Neural cell (in vitro differentiated cells): ENCODE measurements at regions not wholly inside any gene's neighbourhood (a gene's known extent, or its start where the extent isn't known, plus 50 kb on each side); places are given as distances from the start of the nearest gene placed in this dataset.

Experiments
- H2AFZ ChIP-seq: fragments of 200-600, 300-800 bp; sonication (generic), shearing (Covaris generic); 2 replicates; pipeline ENCODE4 v1.6.0; 2014; ENCODE audit warnings: low read depth, mild to moderate bottlenecking, antibody characterized with exemption, low read length, moderate library complexity
- H3F3A ChIP-seq: fragments of 200-600 bp; shearing (Covaris generic); 2 replicates; pipeline ENCODE4 v1.6.1; 2016; ENCODE audit warnings: mild to moderate bottlenecking, moderate library complexity, mixed read lengths, antibody characterized with exemption, low read length; ENCODE audit not compliant: insufficient read depth, poor library complexity, severe bottlenecking
- H3K27ac ChIP-seq: fragments of 200-600, 300-800 bp; sonication (generic), shearing (Covaris generic); 2 replicates; pipeline ENCODE4 v1.5.1; 2014; ENCODE audit warnings: mild to moderate bottlenecking, low read length, moderate library complexity
- H3K27me3 ChIP-seq: fragments of 300-800, 200-600 bp; sonication (generic), shearing (Covaris generic); 2 replicates; pipeline ENCODE4 v1.6.0; 2014; ENCODE audit warnings: mild to moderate bottlenecking, low read depth, low read length, moderate library complexity; ENCODE audit not compliant: insufficient read depth
- H3K36me3 ChIP-seq: fragments of 300-800, 200-600 bp; sonication (generic), shearing (Covaris generic); 2 replicates; pipeline ENCODE4 v1.5.1; 2014; ENCODE audit warnings: mild to moderate bottlenecking, antibody characterized with exemption, low read length, moderate library complexity; ENCODE audit not compliant: insufficient read depth
- H3K4me2 ChIP-seq: fragments of 300-800, 200-600 bp; sonication (generic), shearing (Covaris generic); 2 replicates; pipeline ENCODE4 v1.6.0; 2014; ENCODE audit warnings: mild to moderate bottlenecking, low read length
- H3K4me3 ChIP-seq: fragments of 300-800, 200-600 bp; sonication (generic), shearing (Covaris generic); 2 replicates; pipeline ENCODE4 v1.5.1; 2014; ENCODE audit warnings: mild to moderate bottlenecking, low read length, moderate library complexity
- H3K79me2 ChIP-seq: fragments of 200-600 bp; shearing (Covaris generic); replicated peaks from 2 replicates; pipeline ENCODE4 v1.6.0; 2014; ENCODE audit warnings: mild to moderate bottlenecking, low read length, moderate library complexity; ENCODE audit not compliant: insufficient read depth
- H3K9ac ChIP-seq: fragments of 300-800, 200-600 bp; sonication (generic), shearing (Covaris generic); 2 replicates; pipeline ENCODE4 v1.6.1; 2016; ENCODE audit warnings: mild to moderate bottlenecking, low read length, mixed read lengths
- H3K9me2 ChIP-seq: fragments of 200-600 bp; shearing (Covaris generic); 2 replicates; pipeline ENCODE4 v1.6.1; 2016; ENCODE audit warnings: mild to moderate bottlenecking, low read length, mixed read lengths; ENCODE audit not compliant: insufficient read depth
- H3K9me3 ChIP-seq: fragments of 200-600, 300-800 bp; sonication (generic), shearing (Covaris generic); 2 replicates; pipeline ENCODE4 v1.6.1; 2016; ENCODE audit warnings: mild to moderate bottlenecking, mixed run types, low read length, moderate library complexity, mixed read lengths
- H4K20me1 ChIP-seq: fragments of 200-600 bp; shearing (Covaris generic); 2 replicates; pipeline ENCODE4 v1.6.1; 2016; ENCODE audit warnings: mild to moderate bottlenecking, mixed run types; ENCODE audit not compliant: insufficient read depth
- EP300 ChIP-seq: fragments of 450-650 bp; conservative IDR thresholded peaks from 2 replicates; pipeline ENCODE4 v1.6.1; 2014; ENCODE audit warnings: antibody characterized with exemption, mild to moderate bottlenecking, moderate library complexity; ENCODE audit not compliant: poor library complexity, severe bottlenecking
- EZH2 ChIP-seq: fragments of 200-600, 300-800 bp; shearing (Covaris generic), sonication (generic); IDR thresholded peaks from 2 replicates; pipeline ENCODE4 v1.6.1; 2014; ENCODE audit warnings: antibody characterized with exemption, low read length, borderline replicate concordance, mild to moderate bottlenecking; ENCODE audit not compliant: insufficient read depth, poor library complexity, severe bottlenecking
- MXI1 ChIP-seq: fragments of 450-650 bp; conservative IDR thresholded peaks from 2 replicates; pipeline ENCODE4 v1.6.1; 2014; ENCODE audit warnings: antibody characterized with exemption, mild to moderate bottlenecking; ENCODE audit not compliant: poor library complexity, severe bottlenecking
- POLR2AphosphoS5 ChIP-seq: IDR thresholded peaks from 2 replicates; pipeline ENCODE4 v1.6.1; 2012
- RAD21 ChIP-seq: fragments of 450-650 bp; conservative IDR thresholded peaks from 2 replicates; pipeline ENCODE4 v1.6.1; 2014; ENCODE audit warnings: antibody characterized with exemption, mild to moderate bottlenecking, moderate library complexity
- SMC3 ChIP-seq: fragments of 450-650 bp; conservative IDR thresholded peaks from 2 replicates; pipeline ENCODE4 v1.6.1; 2014; ENCODE audit warnings: antibody characterized with exemption, mild to moderate bottlenecking, moderate library complexity; ENCODE audit not compliant: poor library complexity
- TAF1 ChIP-seq: IDR thresholded peaks from 2 replicates; pipeline ENCODE4 v1.6.1; 2012; ENCODE audit warnings: low read depth
- TF ChIP-seq, protein P1 (sequence below): IDR thresholded peaks from 2 replicates; pipeline ENCODE4 v1.6.1; 2012; ENCODE audit warnings: borderline replicate concordance
- TF ChIP-seq, protein P2 (sequence below): fragments of 450-650 bp; IDR thresholded peaks from 2 replicates; pipeline ENCODE4 v1.5.1; 2014; ENCODE audit warnings: antibody characterized with exemption, mild to moderate bottlenecking, moderate library complexity; ENCODE audit not compliant: poor library complexity, severe bottlenecking

DNA sequence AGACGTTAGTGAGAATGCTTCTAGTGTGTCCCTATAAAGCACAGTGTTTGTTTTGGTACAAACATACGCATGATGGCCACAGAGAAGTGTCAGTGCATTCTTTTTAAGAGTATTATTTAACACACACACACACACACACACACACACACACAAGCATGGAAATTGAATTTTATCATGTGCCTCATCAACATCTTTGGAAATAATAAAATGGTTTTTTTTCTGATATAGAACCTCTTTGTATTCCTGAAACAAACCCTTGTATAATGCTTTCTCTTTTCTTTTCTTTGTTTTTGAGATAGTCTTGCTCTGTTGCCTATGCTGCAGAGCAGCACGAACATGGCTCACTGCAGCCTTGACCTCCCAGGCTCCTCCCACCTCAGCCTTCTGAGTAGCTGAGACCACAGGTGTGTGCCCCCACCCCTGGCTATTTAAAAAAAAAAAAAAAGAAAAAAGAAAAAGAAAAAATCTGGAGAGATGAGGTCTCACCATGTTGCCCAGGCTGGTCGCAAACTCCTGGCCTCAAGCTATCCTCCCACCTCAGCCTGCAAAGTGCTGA is 116.2 kb upstream of the SYNDIG1 start:
- Histone ChIP-seq H3K79me2 (no peaks in the 10 kb centered on the region), H3K27ac (no peak overlapping the region)
- no peak for TF ChIP-seq EP300
- no peak for TF ChIP-seq EZH2
- no peak for TF ChIP-seq SMC3
- TF ChIP-seq MXI1: no peak
- TF ChIP-seq RAD21: no peak
- no peak for TF ChIP-seq POLR2AphosphoS5
- TF ChIP-seq, protein P1, sequence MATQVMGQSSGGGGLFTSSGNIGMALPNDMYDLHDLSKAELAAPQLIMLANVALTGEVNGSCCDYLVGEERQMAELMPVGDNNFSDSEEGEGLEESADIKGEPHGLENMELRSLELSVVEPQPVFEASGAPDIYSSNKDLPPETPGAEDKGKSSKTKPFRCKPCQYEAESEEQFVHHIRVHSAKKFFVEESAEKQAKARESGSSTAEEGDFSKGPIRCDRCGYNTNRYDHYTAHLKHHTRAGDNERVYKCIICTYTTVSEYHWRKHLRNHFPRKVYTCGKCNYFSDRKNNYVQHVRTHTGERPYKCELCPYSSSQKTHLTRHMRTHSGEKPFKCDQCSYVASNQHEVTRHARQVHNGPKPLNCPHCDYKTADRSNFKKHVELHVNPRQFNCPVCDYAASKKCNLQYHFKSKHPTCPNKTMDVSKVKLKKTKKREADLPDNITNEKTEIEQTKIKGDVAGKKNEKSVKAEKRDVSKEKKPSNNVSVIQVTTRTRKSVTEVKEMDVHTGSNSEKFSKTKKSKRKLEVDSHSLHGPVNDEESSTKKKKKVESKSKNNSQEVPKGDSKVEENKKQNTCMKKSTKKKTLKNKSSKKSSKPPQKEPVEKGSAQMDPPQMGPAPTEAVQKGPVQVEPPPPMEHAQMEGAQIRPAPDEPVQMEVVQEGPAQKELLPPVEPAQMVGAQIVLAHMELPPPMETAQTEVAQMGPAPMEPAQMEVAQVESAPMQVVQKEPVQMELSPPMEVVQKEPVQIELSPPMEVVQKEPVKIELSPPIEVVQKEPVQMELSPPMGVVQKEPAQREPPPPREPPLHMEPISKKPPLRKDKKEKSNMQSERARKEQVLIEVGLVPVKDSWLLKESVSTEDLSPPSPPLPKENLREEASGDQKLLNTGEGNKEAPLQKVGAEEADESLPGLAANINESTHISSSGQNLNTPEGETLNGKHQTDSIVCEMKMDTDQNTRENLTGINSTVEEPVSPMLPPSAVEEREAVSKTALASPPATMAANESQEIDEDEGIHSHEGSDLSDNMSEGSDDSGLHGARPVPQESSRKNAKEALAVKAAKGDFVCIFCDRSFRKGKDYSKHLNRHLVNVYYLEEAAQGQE: no peak
- TF ChIP-seq TAF1: no peak
- TF ChIP-seq, protein P2, sequence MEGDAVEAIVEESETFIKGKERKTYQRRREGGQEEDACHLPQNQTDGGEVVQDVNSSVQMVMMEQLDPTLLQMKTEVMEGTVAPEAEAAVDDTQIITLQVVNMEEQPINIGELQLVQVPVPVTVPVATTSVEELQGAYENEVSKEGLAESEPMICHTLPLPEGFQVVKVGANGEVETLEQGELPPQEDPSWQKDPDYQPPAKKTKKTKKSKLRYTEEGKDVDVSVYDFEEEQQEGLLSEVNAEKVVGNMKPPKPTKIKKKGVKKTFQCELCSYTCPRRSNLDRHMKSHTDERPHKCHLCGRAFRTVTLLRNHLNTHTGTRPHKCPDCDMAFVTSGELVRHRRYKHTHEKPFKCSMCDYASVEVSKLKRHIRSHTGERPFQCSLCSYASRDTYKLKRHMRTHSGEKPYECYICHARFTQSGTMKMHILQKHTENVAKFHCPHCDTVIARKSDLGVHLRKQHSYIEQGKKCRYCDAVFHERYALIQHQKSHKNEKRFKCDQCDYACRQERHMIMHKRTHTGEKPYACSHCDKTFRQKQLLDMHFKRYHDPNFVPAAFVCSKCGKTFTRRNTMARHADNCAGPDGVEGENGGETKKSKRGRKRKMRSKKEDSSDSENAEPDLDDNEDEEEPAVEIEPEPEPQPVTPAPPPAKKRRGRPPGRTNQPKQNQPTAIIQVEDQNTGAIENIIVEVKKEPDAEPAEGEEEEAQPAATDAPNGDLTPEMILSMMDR: no peak

DNA sequence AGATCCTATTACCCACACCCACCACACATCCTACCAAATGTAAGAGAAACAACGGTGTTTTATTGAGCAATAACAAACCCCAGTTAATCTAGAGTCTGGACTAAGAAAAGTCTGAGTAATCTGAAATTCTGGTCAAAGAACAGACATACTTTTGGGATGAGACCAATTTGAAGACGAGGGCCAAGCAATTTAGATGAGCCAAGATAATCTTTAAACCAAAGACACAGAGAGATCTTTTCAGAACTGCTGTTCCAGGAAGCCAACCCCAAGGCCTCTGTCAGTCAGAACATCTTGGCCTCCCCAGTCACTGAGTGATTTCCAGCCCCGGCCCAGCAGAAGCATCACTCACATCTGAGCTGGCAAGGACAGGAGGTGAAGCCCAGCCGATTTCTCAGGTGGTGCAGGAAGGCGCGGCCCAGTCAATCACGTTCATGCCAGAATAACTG is 118.5 kb upstream of the SYNDIG1 start:
- Histone ChIP-seq H3K9me3 (no peaks in the 10 kb centered on the region), H4K20me1 (no peaks in the 10 kb centered on the region), H3K27me3 (no peaks in the 10 kb centered on the region), H3K27ac (no peak overlapping the region), H3F3A (no peaks in the 10 kb centered on the region), H3K79me2 (no peaks in the 10 kb centered on the region), H3K4me3 (no peak overlapping the region), H3K4me2 (no peak overlapping the region), H3K9ac (no peak overlapping the region), H3K36me3 (no peaks in the 10 kb centered on the region), H2AFZ (no peak overlapping the region), H3K9me2 (no peaks in the 10 kb centered on the region)
- no peak for TF ChIP-seq SMC3
- no peak for TF ChIP-seq POLR2AphosphoS5
- TF ChIP-seq, protein P1: no peak
- no peak for TF ChIP-seq RAD21
- TF ChIP-seq, protein P2: no peak
- no peak for TF ChIP-seq EP300
- TF ChIP-seq EZH2: no peak
- no peak for TF ChIP-seq MXI1
- TF ChIP-seq TAF1: no peak

More for the DNA sequence above, 116.2 kb upstream of the SYNDIG1 start:
- Histone ChIP-seq H3F3A (no peaks in the 10 kb centered on the region), H3K4me2 (no peak overlapping the region), H3K27me3 (no peaks in the 10 kb centered on the region), H2AFZ (no peak overlapping the region), H3K4me3 (no peak overlapping the region), H3K9ac (no peak overlapping the region), H3K9me2 (no peaks in the 10 kb centered on the region), H3K36me3 (no peaks in the 10 kb centered on the region), H3K9me3 (no peaks in the 10 kb centered on the region), H4K20me1 (no peaks in the 10 kb centered on the region)
